ENCODE measurements at regions not wholly inside any gene's neighbourhood (a gene's known extent, or its start where the extent isn't known, plus 50 kb on each side); places are given as distances from the start of the nearest gene placed in this dataset.

GRCh38 chr5:29905626-29906353 is 1287.7 kb upstream of the CDH6 start:
- no peak overlapping the region for H3K27ac ChIP-seq (ENCODE audit: low read depth, low read length)
- H4K20me1 ChIP-seq (ENCODE audit: control insufficient read depth, insufficient read depth, low read depth, low read length) = no peaks in the 10 kb centered on the region
- no peak overlapping the region for H3K4me2 ChIP-seq (ENCODE audit: low read length)
- H3K9me2 ChIP-seq (replicated peaks; ENCODE audit: control insufficient read depth, low read length) = no peaks in the 10 kb centered on the region
- no peak for TF ChIP-seq EZH2phosphoT487 (IDR thresholded peaks at IDR 0.05; ENCODE audit: borderline replicate concordance, low read length)
- no peaks in the 10 kb centered on the region for H3K4me1 ChIP-seq (ENCODE audit: control insufficient read depth, low read length)
- no peaks in the 10 kb centered on the region for H3K27me3 ChIP-seq (ENCODE audit: control insufficient read depth, low read length)
- no peaks in the 10 kb centered on the region for H3K9me3 ChIP-seq (ENCODE audit: control insufficient read depth, insufficient read depth, low read length)
- H3F3A ChIP-seq (ENCODE audit: control insufficient read depth, insufficient read depth) = no peaks in the 10 kb centered on the region
- no peaks in the 10 kb centered on the region for H3K79me2 ChIP-seq (ENCODE audit: control insufficient read depth, low read length)
- H3K36me3 ChIP-seq (ENCODE audit: control insufficient read depth, low read length) = no peaks in the 10 kb centered on the region
- H3K4me3 ChIP-seq (ENCODE audit: low read length) = no peak overlapping the region

- H3K4me2 ChIP-seq (ENCODE audit: low read length) = no peak overlapping the region
- TF ChIP-seq CTCF (IDR thresholded peaks at IDR 0.05; ENCODE audit: low read depth, low read length, poor library complexity, severe bottlenecking) (no peak), EZH2phosphoT487 (IDR thresholded peaks at IDR 0.05; ENCODE audit: borderline replicate concordance, low read length) (no peak)
Observed at GRCh38 chr5:29902859-29903258, 1290.6 kb upstream of the CDH6 start.

GRCh38 chr5:29899583-29899982 is 1293.9 kb upstream of the CDH6 start:
- Histone ChIP-seq H3K4me1 (ENCODE audit: control insufficient read depth, low read length) (no peaks in the 10 kb centered on the region), H3K27ac (ENCODE audit: low read depth, low read length) (no peak overlapping the region), H3K27me3 (ENCODE audit: control insufficient read depth, low read length) (no peaks in the 10 kb centered on the region), H3K36me3 (ENCODE audit: control insufficient read depth, low read length) (no peaks in the 10 kb centered on the region), H4K20me1 (ENCODE audit: control insufficient read depth, insufficient read depth, low read depth, low read length) (no peaks in the 10 kb centered on the region), H3K4me3 (ENCODE audit: low read length) (no peak overlapping the region), H3F3A (ENCODE audit: control insufficient read depth, insufficient read depth) (no peaks in the 10 kb centered on the region), H3K9me3 (ENCODE audit: control insufficient read depth, insufficient read depth, low read length) (no peaks in the 10 kb centered on the region), H3K9me2 (replicated peaks; ENCODE audit: control insufficient read depth, low read length) (no peaks in the 10 kb centered on the region), H3K4me2 (ENCODE audit: low read length) (no peak overlapping the region), H3K79me2 (ENCODE audit: control insufficient read depth, low read length) (no peaks in the 10 kb centered on the region)
- TF ChIP-seq EZH2phosphoT487 (IDR thresholded peaks at IDR 0.05; ENCODE audit: borderline replicate concordance, low read length) (no peak), CTCF (IDR thresholded peaks at IDR 0.05; ENCODE audit: low read depth, low read length, poor library complexity, severe bottlenecking) (no peak)

More at GRCh38 chr5:29902859-29903258, 1290.6 kb upstream of the CDH6 start:
- Histone ChIP-seq H3K9me2 (replicated peaks; ENCODE audit: control insufficient read depth, low read length) (no peaks in the 10 kb centered on the region), H3K79me2 (ENCODE audit: control insufficient read depth, low read length) (no peaks in the 10 kb centered on the region), H3K27me3 (ENCODE audit: control insufficient read depth, low read length) (no peaks in the 10 kb centered on the region), H3F3A (ENCODE audit: control insufficient read depth, insufficient read depth) (no peaks in the 10 kb centered on the region), H3K4me1 (ENCODE audit: control insufficient read depth, low read length) (no peaks in the 10 kb centered on the region), H3K36me3 (ENCODE audit: control insufficient read depth, low read length) (no peaks in the 10 kb centered on the region), H3K4me3 (ENCODE audit: low read length) (no peak overlapping the region), H3K27ac (ENCODE audit: low read depth, low read length) (no peak overlapping the region), H4K20me1 (ENCODE audit: control insufficient read depth, insufficient read depth, low read depth, low read length) (no peaks in the 10 kb centered on the region), H3K9me3 (ENCODE audit: control insufficient read depth, insufficient read depth, low read length) (no peaks in the 10 kb centered on the region)

- no peak for TF ChIP-seq CTCF (IDR thresholded peaks at IDR 0.05; ENCODE audit: low read depth, low read length, poor library complexity, severe bottlenecking)
- no peak for TF ChIP-seq EZH2phosphoT487 (IDR thresholded peaks at IDR 0.05; ENCODE audit: borderline replicate concordance, low read length)
- Histone ChIP-seq H3K9me3 (ENCODE audit: control insufficient read depth, insufficient read depth, low read length) (no peaks in the 10 kb centered on the region), H3K4me1 (ENCODE audit: control insufficient read depth, low read length) (no peaks in the 10 kb centered on the region), H3K36me3 (ENCODE audit: control insufficient read depth, low read length) (no peaks in the 10 kb centered on the region), H3K4me3 (ENCODE audit: low read length) (no peak overlapping the region), H3K27me3 (ENCODE audit: control insufficient read depth, low read length) (no peaks in the 10 kb centered on the region), H3K27ac (ENCODE audit: low read depth, low read length) (no peak overlapping the region), H3K9me2 (replicated peaks; ENCODE audit: control insufficient read depth, low read length) (no peaks in the 10 kb centered on the region), H3K4me2 (ENCODE audit: low read length) (no peak overlapping the region), H3K79me2 (ENCODE audit: control insufficient read depth, low read length) (no peaks in the 10 kb centered on the region), H3F3A (ENCODE audit: control insufficient read depth, insufficient read depth) (no peaks in the 10 kb centered on the region), H4K20me1 (ENCODE audit: control insufficient read depth, insufficient read depth, low read depth, low read length) (no peaks in the 10 kb centered on the region)
Observed at GRCh38 chr5:29897916-29898315, 1295.6 kb upstream of the CDH6 start.
